ENCODE measurements at regions not wholly inside any gene's neighbourhood (a gene's known extent, or its start where the extent isn't known, plus 50 kb on each side); places are given as distances from the start of the nearest gene placed in this dataset.

DNA sequence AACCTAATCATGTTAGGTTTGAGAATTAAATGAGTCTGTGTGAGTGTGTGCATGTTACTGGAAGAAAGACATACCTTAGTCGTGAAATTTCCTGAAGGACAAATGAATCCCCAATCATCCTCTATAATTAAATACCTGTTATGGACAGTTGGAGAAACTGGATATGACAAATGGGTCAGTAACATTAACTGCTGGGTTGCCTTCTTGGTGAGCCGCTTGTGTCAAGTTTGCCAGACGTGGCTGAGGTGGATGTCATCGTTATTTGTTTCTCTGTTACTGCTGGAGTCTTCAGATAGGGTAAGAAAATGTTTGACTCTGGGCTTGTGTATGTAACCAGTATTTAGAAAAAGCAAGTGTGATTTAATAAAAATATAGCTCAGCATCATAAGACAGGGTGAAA lies 131.6 kb downstream of the CAND1 start:
- Histone ChIP-seq H3K4me1 (replicated peaks) (no peaks in the 10 kb centered on the region), H3K27me3 (replicated peaks; ENCODE audit: insufficient read depth) (no peaks in the 10 kb centered on the region), H3K4me3 (no peak overlapping the region), H3K27ac (no peak overlapping the region), H3K9me3 (no peaks in the 10 kb centered on the region), H3K36me3 (no peaks in the 10 kb centered on the region)
- intact Hi-C loops (cut with DNase I) = no loop called here
- WGBS = 89% methylated on average over 4 of the region's 4 CpGs
- TF ChIP-seq POLR2A (IDR thresholded peaks at IDR 0.05) = no peak
- TF ChIP-seq, protein P1, sequence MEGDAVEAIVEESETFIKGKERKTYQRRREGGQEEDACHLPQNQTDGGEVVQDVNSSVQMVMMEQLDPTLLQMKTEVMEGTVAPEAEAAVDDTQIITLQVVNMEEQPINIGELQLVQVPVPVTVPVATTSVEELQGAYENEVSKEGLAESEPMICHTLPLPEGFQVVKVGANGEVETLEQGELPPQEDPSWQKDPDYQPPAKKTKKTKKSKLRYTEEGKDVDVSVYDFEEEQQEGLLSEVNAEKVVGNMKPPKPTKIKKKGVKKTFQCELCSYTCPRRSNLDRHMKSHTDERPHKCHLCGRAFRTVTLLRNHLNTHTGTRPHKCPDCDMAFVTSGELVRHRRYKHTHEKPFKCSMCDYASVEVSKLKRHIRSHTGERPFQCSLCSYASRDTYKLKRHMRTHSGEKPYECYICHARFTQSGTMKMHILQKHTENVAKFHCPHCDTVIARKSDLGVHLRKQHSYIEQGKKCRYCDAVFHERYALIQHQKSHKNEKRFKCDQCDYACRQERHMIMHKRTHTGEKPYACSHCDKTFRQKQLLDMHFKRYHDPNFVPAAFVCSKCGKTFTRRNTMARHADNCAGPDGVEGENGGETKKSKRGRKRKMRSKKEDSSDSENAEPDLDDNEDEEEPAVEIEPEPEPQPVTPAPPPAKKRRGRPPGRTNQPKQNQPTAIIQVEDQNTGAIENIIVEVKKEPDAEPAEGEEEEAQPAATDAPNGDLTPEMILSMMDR (IDR thresholded peaks at IDR 0.05) = no peak
- no peak for TF ChIP-seq POLR2AphosphoS5 (IDR thresholded peaks at IDR 0.05)
- DNase-seq (ENCODE audit: low spot score) = no peak

DNA sequence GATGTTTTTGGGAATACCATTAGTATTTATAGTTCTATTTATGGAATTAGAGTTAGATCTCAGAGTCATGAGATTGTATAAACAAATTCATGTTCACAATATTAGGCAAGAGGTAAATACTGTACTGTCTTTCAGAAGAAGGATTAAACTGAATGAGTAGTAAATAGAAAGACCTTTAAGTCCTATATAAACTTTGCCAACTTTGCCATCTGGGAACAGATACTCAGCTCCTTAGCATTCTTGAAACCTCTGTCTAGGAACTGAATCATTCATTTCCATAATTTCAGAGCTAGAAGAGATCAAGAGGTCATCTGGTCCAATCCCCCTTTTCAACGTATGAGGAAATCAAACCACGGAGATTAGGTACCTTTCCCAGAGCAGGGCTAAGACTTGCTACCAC lies 141.1 kb downstream of the CAND1 start:
- no peak for DNase-seq (ENCODE audit: low spot score)
- Histone ChIP-seq H3K4me1 (replicated peaks) (no peaks in the 10 kb centered on the region), H3K9me3 (no peaks in the 10 kb centered on the region), H3K4me3 (no peak overlapping the region), H3K36me3 (no peaks in the 10 kb centered on the region), H3K27ac (no peak overlapping the region), H3K27me3 (replicated peaks; ENCODE audit: insufficient read depth) (no peaks in the 10 kb centered on the region)
- intact Hi-C loops (cut with DNase I) = no loop called here
- 70% methylated on average over 2 of the region's 2 CpGs for WGBS
- no peak for TF ChIP-seq POLR2AphosphoS5 (IDR thresholded peaks at IDR 0.05)
- TF ChIP-seq POLR2A (IDR thresholded peaks at IDR 0.05) = no peak

GRCh38 chr12:67410667-67411067 lies 141.5 kb downstream of the CAND1 start:
- no peak for DNase-seq (ENCODE audit: low spot score)
- Histone ChIP-seq H3K4me3 (no peak overlapping the region), H3K27me3 (replicated peaks; ENCODE audit: insufficient read depth) (no peaks in the 10 kb centered on the region), H3K36me3 (no peaks in the 10 kb centered on the region), H3K27ac (no peak overlapping the region), H3K9me3 (no peaks in the 10 kb centered on the region), H3K4me1 (replicated peaks) (no peaks in the 10 kb centered on the region)
- 21% methylated on average over 2 of the region's 2 CpGs for WGBS
- intact Hi-C loops (cut with DNase I) = no loop called here
- TF ChIP-seq, protein P1 (IDR thresholded peaks at IDR 0.05) = no peak
- TF ChIP-seq POLR2AphosphoS5 (IDR thresholded peaks at IDR 0.05) (no peak), POLR2A (IDR thresholded peaks at IDR 0.05) (no peak)

DNA sequence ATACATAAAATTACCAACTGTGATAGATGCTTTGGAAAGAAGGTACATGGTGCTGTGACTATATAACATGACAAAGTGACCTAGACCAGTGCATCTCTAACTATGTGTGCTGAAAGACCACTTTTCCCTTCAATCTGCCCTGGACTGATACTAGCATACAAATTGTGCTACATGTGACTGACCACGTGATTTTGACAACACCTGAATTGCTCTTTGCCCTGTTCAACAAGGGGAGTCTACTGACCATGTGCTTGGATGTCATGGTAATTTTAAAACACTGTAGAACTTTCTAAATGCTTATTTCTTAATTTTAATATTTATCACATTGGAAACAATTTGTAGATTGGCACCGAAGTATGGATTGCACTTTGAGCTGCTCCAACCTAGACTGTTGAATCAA lies 142.4 kb downstream of the CAND1 start:
- H3K27ac ChIP-seq = no peak overlapping the region
- no peak overlapping the region for H3K4me3 ChIP-seq
- no peaks in the 10 kb centered on the region for H3K36me3 ChIP-seq
- no peak for DNase-seq (ENCODE audit: low spot score)
- 76% methylated on average over 2 of the region's 2 CpGs for WGBS
- intact Hi-C loops (cut with DNase I) = no loop called here
- TF ChIP-seq POLR2AphosphoS5 (IDR thresholded peaks at IDR 0.05) (no peak), POLR2A (IDR thresholded peaks at IDR 0.05) (no peak)
- TF ChIP-seq, protein P1 (IDR thresholded peaks at IDR 0.05) = no peak
- no peaks in the 10 kb centered on the region for H3K27me3 ChIP-seq (replicated peaks; ENCODE audit: insufficient read depth)
- no peaks in the 10 kb centered on the region for H3K9me3 ChIP-seq
- no peaks in the 10 kb centered on the region for H3K4me1 ChIP-seq (replicated peaks)

DNA sequence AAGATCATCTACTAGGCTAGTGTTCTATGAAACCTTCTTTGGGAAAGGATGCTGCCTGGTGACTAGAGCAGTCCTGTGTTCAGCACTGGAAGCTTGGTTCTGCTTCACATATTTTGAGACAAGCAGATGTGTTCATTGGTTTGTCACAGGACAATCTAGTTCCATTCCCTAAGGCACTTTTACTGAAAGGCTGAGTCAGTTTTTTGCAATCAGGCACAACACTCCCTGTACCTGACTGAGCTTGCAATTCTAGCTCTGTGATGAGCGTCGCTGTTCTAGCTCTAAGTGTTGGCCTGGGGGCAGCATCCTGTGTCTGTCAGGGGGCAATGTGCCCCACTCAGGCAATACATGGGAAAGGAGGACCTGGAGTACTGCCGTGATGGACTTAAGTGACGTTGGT lies 144.4 kb downstream of the CAND1 start:
- H3K27ac ChIP-seq = no peak overlapping the region
- H3K36me3 ChIP-seq = no peaks in the 10 kb centered on the region
- H3K4me3 ChIP-seq = no peak overlapping the region
- DNase-seq (ENCODE audit: low spot score) = no peak
- no peak for TF ChIP-seq POLR2A (IDR thresholded peaks at IDR 0.05)
- no peak for TF ChIP-seq POLR2AphosphoS5 (IDR thresholded peaks at IDR 0.05)
- TF ChIP-seq, protein P1 (IDR thresholded peaks at IDR 0.05) = no peak
- no peaks in the 10 kb centered on the region for H3K4me1 ChIP-seq (replicated peaks)
- no peaks in the 10 kb centered on the region for H3K27me3 ChIP-seq (replicated peaks; ENCODE audit: insufficient read depth)
- intact Hi-C loops (cut with DNase I) = no loop called here
- WGBS = 64% methylated on average over 4 of the region's 4 CpGs
- H3K9me3 ChIP-seq = no peaks in the 10 kb centered on the region
